ENCODE measurements at regions not wholly inside any gene's neighbourhood (a gene's known extent, or its start where the extent isn't known, plus 50 kb on each side); places are given as distances from the start of the nearest gene placed in this dataset.

DNA sequence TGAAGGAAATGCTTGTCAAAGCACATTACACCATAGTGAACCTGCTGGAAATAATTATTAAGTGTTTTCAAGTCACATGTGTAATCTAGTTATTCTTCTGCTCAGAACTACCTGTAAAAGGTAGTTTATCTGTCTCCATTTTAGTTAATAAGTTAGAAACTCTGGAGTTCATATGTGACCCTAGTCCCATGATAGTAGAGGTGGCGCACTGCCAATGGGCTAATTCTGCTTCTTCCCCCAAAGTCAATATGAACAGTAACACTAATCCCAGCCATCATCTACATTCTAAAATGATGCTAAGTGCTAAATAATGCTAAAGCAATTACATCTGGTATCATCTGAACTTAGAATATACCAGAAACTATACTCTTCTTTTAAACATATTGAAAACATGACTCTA, 361.0 kb upstream of the NECTIN3 start:
- DNase-seq (ENCODE audit: low read depth, low spot score), result no peak
- no peaks in the 10 kb centered on the region for H3K27me3 ChIP-seq (ENCODE audit: control insufficient read depth, insufficient read depth, low read length)
- POLR2A ChIA-PET, result no interaction called here
- H3K4me3 ChIP-seq (ENCODE audit: low read depth, low read length), result no peak overlapping the region
- no peaks in the 10 kb centered on the region for H3K9me3 ChIP-seq (ENCODE audit: control insufficient read depth, insufficient read depth, low read length)
- TF ChIP-seq, protein P1, sequence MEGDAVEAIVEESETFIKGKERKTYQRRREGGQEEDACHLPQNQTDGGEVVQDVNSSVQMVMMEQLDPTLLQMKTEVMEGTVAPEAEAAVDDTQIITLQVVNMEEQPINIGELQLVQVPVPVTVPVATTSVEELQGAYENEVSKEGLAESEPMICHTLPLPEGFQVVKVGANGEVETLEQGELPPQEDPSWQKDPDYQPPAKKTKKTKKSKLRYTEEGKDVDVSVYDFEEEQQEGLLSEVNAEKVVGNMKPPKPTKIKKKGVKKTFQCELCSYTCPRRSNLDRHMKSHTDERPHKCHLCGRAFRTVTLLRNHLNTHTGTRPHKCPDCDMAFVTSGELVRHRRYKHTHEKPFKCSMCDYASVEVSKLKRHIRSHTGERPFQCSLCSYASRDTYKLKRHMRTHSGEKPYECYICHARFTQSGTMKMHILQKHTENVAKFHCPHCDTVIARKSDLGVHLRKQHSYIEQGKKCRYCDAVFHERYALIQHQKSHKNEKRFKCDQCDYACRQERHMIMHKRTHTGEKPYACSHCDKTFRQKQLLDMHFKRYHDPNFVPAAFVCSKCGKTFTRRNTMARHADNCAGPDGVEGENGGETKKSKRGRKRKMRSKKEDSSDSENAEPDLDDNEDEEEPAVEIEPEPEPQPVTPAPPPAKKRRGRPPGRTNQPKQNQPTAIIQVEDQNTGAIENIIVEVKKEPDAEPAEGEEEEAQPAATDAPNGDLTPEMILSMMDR (IDR thresholded peaks at IDR 0.05; ENCODE audit: low read depth, low read length), result no peak
- no peak overlapping the region for H3K27ac ChIP-seq (ENCODE audit: low read depth, low read length)
- CTCF ChIA-PET, result no interaction called here

GRCh38 chr3:110711130-110711832, 360.3 kb upstream of the NECTIN3 start:
- CTCF ChIA-PET, result interaction anchor here (1.3 kb wide), 1 partner anchor 25 kb away, joined by 3 read pairs; no protein-coding TSS in a partner anchor
- TF ChIP-seq, protein P1 (IDR thresholded peaks at IDR 0.05; ENCODE audit: low read depth, low read length), result no peak
- Histone ChIP-seq H3K27ac (ENCODE audit: low read depth, low read length) (no peak overlapping the region), H3K9me3 (ENCODE audit: control insufficient read depth, insufficient read depth, low read length) (no peaks in the 10 kb centered on the region), H3K4me3 (ENCODE audit: low read depth, low read length) (no peak overlapping the region), H3K27me3 (ENCODE audit: control insufficient read depth, insufficient read depth, low read length) (no peaks in the 10 kb centered on the region)
- POLR2A ChIA-PET, result no interaction called here
- DNase-seq (ENCODE audit: low read depth, low spot score), result no peak

GRCh38 chr3:110711851-110712516, 359.6 kb upstream of the NECTIN3 start:
- ChIA-PET CTCF (interaction anchor here (1.3 kb wide), 1 partner anchor 24 kb away, joined by 3 read pairs; no protein-coding TSS in a partner anchor), POLR2A (no interaction called here)
- Histone ChIP-seq H3K27ac (ENCODE audit: low read depth, low read length) (no peak overlapping the region), H3K27me3 (ENCODE audit: control insufficient read depth, insufficient read depth, low read length) (no peaks in the 10 kb centered on the region), H3K4me3 (ENCODE audit: low read depth, low read length) (no peak overlapping the region), H3K9me3 (ENCODE audit: control insufficient read depth, insufficient read depth, low read length) (no peaks in the 10 kb centered on the region)
- DNase-seq (ENCODE audit: low read depth, low spot score), result no peak
- TF ChIP-seq, protein P1 (IDR thresholded peaks at IDR 0.05; ENCODE audit: low read depth, low read length), result no peak

DNA sequence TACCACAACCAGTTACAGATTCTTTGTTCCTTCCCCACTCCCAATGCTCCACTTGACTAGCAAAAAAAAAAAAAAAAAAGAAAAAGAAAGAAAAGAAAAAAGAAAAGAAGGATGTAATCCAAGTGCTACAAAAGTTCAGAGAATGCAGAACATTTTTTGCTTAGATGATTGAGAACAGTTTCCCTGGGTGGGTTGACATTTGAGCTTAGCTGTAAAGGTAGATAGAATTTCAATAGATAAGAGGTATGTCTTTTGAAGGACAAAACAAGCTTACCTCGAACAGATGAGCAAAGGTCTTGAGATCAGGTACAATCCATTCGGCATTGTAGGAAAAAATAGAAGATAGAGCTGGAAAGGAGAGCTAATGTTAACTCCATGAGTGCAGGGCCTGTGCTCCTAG, 344.6 kb upstream of the NECTIN3 start:
- TF ChIP-seq, protein P1 (IDR thresholded peaks at IDR 0.05; ENCODE audit: low read depth, low read length), result no peak
- H3K27ac ChIP-seq (ENCODE audit: low read depth, low read length), result no peak overlapping the region
- no peaks in the 10 kb centered on the region for H3K27me3 ChIP-seq (ENCODE audit: control insufficient read depth, insufficient read depth, low read length)
- no peak overlapping the region for H3K4me3 ChIP-seq (ENCODE audit: low read depth, low read length)
- peaks cover 2% of the 10 kb centered on the region; the same call in 1 of the 2 replicates for H3K9me3 ChIP-seq (ENCODE audit: control insufficient read depth, insufficient read depth, low read length)
- DNase-seq (ENCODE audit: low read depth, low spot score), result no peak
- POLR2A ChIA-PET, result no interaction called here
- CTCF ChIA-PET, result interaction anchor here (0.8 kb wide), 1 partner anchor 9 kb away, joined by 6 read pairs; no protein-coding TSS in a partner anchor

- ChIA-PET CTCF (interaction anchor here (0.7 kb wide), 1 partner anchor 81 kb away, joined by 3 read pairs; no protein-coding TSS in a partner anchor), POLR2A (no interaction called here)
- no peaks in the 10 kb centered on the region for H3K27me3 ChIP-seq (ENCODE audit: control insufficient read depth, insufficient read depth, low read length)
- TF ChIP-seq, protein P1 (IDR thresholded peaks at IDR 0.05; ENCODE audit: low read depth, low read length), result no peak
- peaks cover 2% of the 10 kb centered on the region; the same call in 1 of the 2 replicates for H3K9me3 ChIP-seq (ENCODE audit: control insufficient read depth, insufficient read depth, low read length)
- no peak overlapping the region for H3K4me3 ChIP-seq (ENCODE audit: low read depth, low read length)
- no peak overlapping the region for H3K27ac ChIP-seq (ENCODE audit: low read depth, low read length)
- no peak for DNase-seq (ENCODE audit: low read depth, low spot score)
Observed at GRCh38 chr3:110731148-110731547, 340.5 kb upstream of the NECTIN3 start.

Measured in AG04450 (cell line).